ENCODE measurements at regions not wholly inside any gene's neighbourhood (a gene's known extent, or its start where the extent isn't known, plus 50 kb on each side); places are given as distances from the start of the nearest gene placed in this dataset.

DNA sequence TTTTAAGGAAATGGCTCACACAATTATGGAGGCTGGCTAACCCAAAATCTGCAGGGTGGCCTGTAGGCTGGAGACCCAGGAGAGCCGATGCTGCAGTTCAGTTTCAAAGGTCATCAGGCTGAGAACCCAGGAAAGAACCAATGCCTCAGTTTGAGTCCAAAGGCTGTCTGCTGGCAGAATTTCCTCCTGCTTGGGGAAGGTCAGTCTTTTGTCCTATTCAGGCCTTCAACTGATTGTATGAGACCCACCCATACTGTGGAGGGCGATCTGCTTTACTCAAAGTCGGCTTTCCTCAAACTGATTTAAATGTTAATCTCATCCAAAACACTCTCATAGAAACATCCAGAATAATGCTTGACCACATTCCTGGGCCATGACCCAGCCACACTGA is 189.7 kb upstream of the CDYL start:
- WGBS, 5 donors: 80 to 90% (median 89%) methylated on average over 3 of the region's 3 CpGs
- Histone ChIP-seq H3K27ac (no peak overlapping the region), H3K4me1 (peaks cover 0 to 18% (median 0%) of the 10 kb centered on the region in 4 donors), H3K36me3 (no peaks in the 10 kb centered on the region), H3K27me3 (no peaks in the 10 kb centered on the region), H3K9me3 (peaks cover 0 to 4% (median 0%) of the 10 kb centered on the region in 4 donors), H3K4me3 (no peak overlapping the region)
- TF ChIP-seq POLR2A (IDR thresholded peaks at IDR 0.05) (no peak), POLR2AphosphoS5 (IDR thresholded peaks at IDR 0.05) (no peak), EP300 (IDR thresholded peaks at IDR 0.05) (no peak)
- TF ChIP-seq, protein P1, sequence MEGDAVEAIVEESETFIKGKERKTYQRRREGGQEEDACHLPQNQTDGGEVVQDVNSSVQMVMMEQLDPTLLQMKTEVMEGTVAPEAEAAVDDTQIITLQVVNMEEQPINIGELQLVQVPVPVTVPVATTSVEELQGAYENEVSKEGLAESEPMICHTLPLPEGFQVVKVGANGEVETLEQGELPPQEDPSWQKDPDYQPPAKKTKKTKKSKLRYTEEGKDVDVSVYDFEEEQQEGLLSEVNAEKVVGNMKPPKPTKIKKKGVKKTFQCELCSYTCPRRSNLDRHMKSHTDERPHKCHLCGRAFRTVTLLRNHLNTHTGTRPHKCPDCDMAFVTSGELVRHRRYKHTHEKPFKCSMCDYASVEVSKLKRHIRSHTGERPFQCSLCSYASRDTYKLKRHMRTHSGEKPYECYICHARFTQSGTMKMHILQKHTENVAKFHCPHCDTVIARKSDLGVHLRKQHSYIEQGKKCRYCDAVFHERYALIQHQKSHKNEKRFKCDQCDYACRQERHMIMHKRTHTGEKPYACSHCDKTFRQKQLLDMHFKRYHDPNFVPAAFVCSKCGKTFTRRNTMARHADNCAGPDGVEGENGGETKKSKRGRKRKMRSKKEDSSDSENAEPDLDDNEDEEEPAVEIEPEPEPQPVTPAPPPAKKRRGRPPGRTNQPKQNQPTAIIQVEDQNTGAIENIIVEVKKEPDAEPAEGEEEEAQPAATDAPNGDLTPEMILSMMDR (IDR thresholded peaks at IDR 0.05): no peak
- intact Hi-C loops (cut with DNase I; ENCODE audit: low total_unique reads): no loop called here
- no peak for DNase-seq

DNA sequence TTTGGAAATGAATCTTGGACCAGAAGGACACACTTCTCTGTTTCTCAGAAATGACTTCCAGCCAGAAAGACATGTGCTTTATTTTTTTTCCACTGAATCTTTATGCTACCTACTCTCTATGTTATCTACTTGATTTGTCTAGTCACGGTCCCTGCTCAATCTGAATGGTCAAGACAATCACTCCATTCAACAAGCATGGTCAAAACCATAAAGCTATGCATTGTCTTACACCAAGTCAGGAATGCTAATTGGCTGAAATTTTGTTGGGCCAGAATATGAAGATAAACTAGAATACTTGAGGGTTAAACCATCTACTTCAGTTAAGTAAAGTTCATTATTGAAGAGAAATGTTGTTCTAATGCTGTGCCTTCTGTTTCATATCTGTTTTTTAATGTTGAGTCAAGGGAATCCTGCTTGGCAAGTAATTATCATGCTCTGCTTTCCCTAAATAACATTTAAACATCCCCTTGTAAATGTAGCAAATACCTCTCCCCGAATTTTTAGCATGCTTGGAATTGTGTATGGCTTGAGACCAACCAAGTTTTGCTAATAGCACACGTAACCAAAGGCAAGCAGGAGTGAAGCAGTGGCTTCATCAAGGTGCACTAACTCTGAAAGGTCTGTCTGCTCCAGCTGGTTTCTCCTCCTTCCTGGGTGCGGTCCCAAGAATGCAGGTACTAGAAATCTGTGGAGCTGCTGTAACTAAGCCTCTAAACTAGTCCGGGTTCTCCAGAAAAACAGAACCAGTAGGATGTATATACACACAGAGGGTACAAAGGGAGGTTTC is 190.3 kb upstream of the CDYL start:
- peaks cover 0 to 7% (median 0%) of the 10 kb centered on the region in 4 donors for H3K9me3 ChIP-seq
- no peaks in the 10 kb centered on the region for H3K36me3 ChIP-seq
- no peak overlapping the region for H3K4me3 ChIP-seq
- no peaks in the 10 kb centered on the region for H3K27me3 ChIP-seq
- TF ChIP-seq POLR2A (IDR thresholded peaks at IDR 0.05): no peak
- no peak for TF ChIP-seq EP300 (IDR thresholded peaks at IDR 0.05)
- TF ChIP-seq, protein P1 (IDR thresholded peaks at IDR 0.05): no peak
- TF ChIP-seq POLR2AphosphoS5 (IDR thresholded peaks at IDR 0.05): no peak
- WGBS, 5 donors: 50 to 67% (median 61%) methylated on average over 5 of the region's 5 CpGs
- intact Hi-C loops (cut with DNase I; ENCODE audit: low total_unique reads): no loop called here
- no peak overlapping the region for H3K27ac ChIP-seq
- H3K4me1 ChIP-seq: peaks cover 0 to 20% (median 0%) of the 10 kb centered on the region in 4 donors
- DNase-seq: no peak

DNA sequence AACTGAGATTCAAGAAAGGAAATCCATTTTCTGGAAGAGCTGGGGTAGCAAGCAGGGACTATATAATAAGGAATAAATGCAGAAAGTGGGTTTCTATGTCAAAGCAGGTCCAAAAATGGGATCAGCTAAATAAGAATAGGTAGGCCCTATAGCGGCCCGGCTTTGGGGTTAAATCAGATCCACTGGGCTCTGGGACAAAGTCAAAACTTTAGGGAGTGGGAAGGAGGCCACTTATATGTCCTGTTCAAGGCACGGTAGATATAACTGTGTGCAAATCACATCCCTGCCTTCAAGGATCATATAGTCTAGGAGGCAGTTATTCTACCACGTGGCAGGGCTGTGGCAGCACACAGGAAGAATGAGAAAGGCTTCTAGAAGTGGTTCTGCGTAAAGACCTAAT is 191.4 kb upstream of the CDYL start:
- Histone ChIP-seq H3K27me3 (no peaks in the 10 kb centered on the region), H3K27ac (no peak overlapping the region), H3K4me1 (peaks cover 0 to 20% (median 0%) of the 10 kb centered on the region in 4 donors), H3K36me3 (no peaks in the 10 kb centered on the region), H3K4me3 (no peak overlapping the region), H3K9me3 (peaks cover 0 to 7% (median 0%) of the 10 kb centered on the region in 4 donors)
- WGBS, 5 donors: 86 to 92% (median 91%) methylated on average over 5 of the region's 5 CpGs
- TF ChIP-seq EP300 (IDR thresholded peaks at IDR 0.05) (no peak), POLR2AphosphoS5 (IDR thresholded peaks at IDR 0.05) (no peak), POLR2A (IDR thresholded peaks at IDR 0.05) (no peak)
- TF ChIP-seq, protein P1 (IDR thresholded peaks at IDR 0.05): no peak
- DNase-seq: no peak
- intact Hi-C loops (cut with DNase I; ENCODE audit: low total_unique reads): no loop called here

DNA sequence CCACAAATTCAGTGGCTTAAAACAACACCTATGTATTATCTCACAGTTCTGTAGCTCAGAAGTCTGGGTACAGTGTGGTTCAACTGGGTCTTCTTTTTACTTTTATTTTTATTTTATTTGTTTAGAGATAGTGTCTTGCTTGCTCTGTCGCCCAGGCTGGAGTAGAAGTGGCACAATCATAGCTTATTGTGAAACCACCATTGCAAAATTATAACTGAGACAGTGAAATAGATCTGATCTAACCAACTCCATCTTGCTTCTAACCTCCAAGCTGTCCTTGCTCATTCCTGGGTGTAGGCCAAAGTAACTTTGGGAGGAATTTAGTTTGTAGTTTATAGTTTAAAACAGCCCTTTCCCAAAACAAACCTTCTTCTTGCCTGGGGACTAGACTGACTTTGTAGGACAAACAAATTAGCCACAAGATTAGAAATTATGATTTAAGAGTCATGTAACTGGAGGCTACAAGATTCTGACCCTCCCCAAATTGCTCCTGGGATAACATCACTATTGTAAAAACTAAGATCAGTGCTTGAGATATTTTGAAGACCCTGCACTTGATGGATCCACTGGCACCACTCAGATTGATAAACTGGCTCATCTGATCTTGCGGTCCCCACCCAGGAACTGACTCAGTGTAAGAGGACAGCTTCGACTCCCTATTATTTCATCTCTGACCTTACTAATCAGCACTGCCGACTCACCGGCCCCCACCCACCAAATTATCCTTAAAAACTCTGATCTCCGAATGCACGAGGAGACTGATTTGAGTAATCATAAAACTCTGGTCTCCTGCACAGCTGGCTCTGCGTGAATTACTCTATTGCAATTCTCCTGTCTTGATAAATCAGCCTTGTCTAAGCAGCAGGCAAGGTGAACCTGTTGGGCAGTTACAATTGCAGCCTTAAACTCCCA is 193.4 kb upstream of the CDYL start:
- Histone ChIP-seq H3K4me3 (no peak overlapping the region), H3K27ac (peak overlapping the region in 4 of 5 donors; percentile 24 to 62 (median 43)), H3K4me1 (peaks cover 0 to 23% (median 3%) of the 10 kb centered on the region in 4 donors), H3K9me3 (peaks cover 0 to 7% (median 0%) of the 10 kb centered on the region in 4 donors), H3K27me3 (no peaks in the 10 kb centered on the region), H3K36me3 (no peaks in the 10 kb centered on the region)
- intact Hi-C loops (cut with DNase I; ENCODE audit: low total_unique reads): no loop called here
- no peak for DNase-seq
- WGBS, 5 donors: 72 to 81% (median 74%) methylated on average over 8 of the region's 8 CpGs
- TF ChIP-seq, protein P1 (IDR thresholded peaks at IDR 0.05): no peak
- peak in 1 of 3 donors; percentile 42 for TF ChIP-seq POLR2AphosphoS5 (IDR thresholded peaks at IDR 0.05)

Data from stomach (tissue), 8 donors.